ENCODE measurements at regions not wholly inside any gene's neighbourhood (a gene's known extent, or its start where the extent isn't known, plus 50 kb on each side); places are given as distances from the start of the nearest gene placed in this dataset.

DNA sequence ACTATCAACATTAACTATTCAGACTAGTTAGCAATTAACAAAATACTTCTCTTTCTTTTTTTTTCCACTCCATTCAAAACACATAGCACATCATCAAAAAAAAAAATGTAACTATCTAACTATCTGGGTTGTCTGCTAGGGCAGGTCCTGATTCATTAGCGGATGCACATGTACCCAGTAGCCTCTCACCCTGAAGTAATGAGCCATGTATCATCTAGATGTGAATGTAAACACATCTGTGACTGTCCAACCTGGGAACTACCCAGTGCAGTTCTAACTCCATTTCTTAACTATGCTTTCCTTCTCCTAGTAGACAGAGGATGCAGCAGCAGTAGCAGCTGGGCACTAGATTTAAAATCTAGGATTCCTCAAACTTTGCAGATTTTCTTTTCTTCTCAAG lies 183.1 kb upstream of the PIK3C3 start:
- TF ChIP-seq MYC (IDR thresholded peaks at IDR 0.05; ENCODE audit: low read depth, low read length) (no peak), POLR2AphosphoS5 (IDR thresholded peaks at IDR 0.05; ENCODE audit: insufficient read depth, low read depth, low read length) (no peak), EZH2 (IDR thresholded peaks at IDR 0.05; ENCODE audit: borderline replicate concordance, low read depth, low read length, severe bottlenecking) (no peak), POLR2A (IDR thresholded peaks at IDR 0.05; ENCODE audit: low read depth, low read length) (no peak)
- TF ChIP-seq, protein P1, sequence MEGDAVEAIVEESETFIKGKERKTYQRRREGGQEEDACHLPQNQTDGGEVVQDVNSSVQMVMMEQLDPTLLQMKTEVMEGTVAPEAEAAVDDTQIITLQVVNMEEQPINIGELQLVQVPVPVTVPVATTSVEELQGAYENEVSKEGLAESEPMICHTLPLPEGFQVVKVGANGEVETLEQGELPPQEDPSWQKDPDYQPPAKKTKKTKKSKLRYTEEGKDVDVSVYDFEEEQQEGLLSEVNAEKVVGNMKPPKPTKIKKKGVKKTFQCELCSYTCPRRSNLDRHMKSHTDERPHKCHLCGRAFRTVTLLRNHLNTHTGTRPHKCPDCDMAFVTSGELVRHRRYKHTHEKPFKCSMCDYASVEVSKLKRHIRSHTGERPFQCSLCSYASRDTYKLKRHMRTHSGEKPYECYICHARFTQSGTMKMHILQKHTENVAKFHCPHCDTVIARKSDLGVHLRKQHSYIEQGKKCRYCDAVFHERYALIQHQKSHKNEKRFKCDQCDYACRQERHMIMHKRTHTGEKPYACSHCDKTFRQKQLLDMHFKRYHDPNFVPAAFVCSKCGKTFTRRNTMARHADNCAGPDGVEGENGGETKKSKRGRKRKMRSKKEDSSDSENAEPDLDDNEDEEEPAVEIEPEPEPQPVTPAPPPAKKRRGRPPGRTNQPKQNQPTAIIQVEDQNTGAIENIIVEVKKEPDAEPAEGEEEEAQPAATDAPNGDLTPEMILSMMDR (IDR thresholded peaks at IDR 0.05; ENCODE audit: extremely low read depth in 1 of 2, insufficient read depth in 1 of 2, low read depth in 1 of 2, low read length in 2 of 2), result no peak

Data from endothelial cell of umbilical vein (primary cell).